ENCODE measurements at regions not wholly inside any gene's neighbourhood (a gene's known extent, or its start where the extent isn't known, plus 50 kb on each side); places are given as distances from the start of the nearest gene placed in this dataset.

DNA sequence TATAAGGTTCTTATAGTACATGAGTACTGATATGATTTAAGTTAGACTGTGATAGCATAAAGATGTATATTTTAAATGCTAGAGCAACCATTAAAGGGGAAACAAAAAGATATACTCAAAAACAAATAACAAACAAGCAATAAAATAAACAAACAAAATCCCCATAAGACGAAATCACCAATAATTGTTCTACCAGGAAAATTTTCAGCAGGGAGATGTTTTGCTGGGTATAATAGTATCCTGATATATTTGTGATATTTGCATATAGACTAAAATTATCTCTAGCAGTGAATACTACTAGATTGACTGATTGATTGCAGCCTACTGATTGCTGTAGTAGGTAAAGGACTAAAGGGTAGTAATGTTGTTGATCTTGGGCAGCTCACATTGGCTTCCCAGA, 177.4 kb downstream of the TMEM182 start:
- no peak for TF ChIP-seq EZH2 (IDR thresholded peaks at IDR 0.05; ENCODE audit: low read depth)
- TF ChIP-seq, protein P1, sequence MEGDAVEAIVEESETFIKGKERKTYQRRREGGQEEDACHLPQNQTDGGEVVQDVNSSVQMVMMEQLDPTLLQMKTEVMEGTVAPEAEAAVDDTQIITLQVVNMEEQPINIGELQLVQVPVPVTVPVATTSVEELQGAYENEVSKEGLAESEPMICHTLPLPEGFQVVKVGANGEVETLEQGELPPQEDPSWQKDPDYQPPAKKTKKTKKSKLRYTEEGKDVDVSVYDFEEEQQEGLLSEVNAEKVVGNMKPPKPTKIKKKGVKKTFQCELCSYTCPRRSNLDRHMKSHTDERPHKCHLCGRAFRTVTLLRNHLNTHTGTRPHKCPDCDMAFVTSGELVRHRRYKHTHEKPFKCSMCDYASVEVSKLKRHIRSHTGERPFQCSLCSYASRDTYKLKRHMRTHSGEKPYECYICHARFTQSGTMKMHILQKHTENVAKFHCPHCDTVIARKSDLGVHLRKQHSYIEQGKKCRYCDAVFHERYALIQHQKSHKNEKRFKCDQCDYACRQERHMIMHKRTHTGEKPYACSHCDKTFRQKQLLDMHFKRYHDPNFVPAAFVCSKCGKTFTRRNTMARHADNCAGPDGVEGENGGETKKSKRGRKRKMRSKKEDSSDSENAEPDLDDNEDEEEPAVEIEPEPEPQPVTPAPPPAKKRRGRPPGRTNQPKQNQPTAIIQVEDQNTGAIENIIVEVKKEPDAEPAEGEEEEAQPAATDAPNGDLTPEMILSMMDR (conservative IDR thresholded peaks at IDR 0.05) = no peak
